HL-60 (cell line): ENCODE measurements at regions not wholly inside any gene's neighbourhood (a gene's known extent, or its start where the extent isn't known, plus 50 kb on each side); places are given as distances from the start of the nearest gene placed in this dataset.

Source experiments
- DNase-seq, 2 experiments: peaks; one replicate each; pipeline ENCODE4 v3.0.0-alpha.2; 2010 to 2020; ENCODE audit warnings: low read depth in 1 of 2, low spot score in 1 of 2
- H3K27ac ChIP-seq: fragments of 250-450 bp; sonication (Bioruptor Pico); replicated peaks from 2 replicates; pipeline ENCODE4 v1.5.1; 2020; ENCODE audit warnings: mild to moderate bottlenecking, moderate library complexity
- H3K27me3 ChIP-seq: fragments of 250-450 bp; sonication (Bioruptor Pico); 2 replicates; pipeline ENCODE4 v1.5.1; 2021; ENCODE audit warnings: mild to moderate bottlenecking, moderate library complexity; ENCODE audit not compliant: insufficient read depth, poor library complexity, severe bottlenecking
- H3K4me3 ChIP-seq: replicated peaks from 2 replicates; pipeline ENCODE4 v1.5.1; 2011; ENCODE audit warnings: mild to moderate bottlenecking, control low read depth, low read length; ENCODE audit not compliant: insufficient read depth
- CTCF ChIP-seq: IDR thresholded peaks from one replicate; pipeline ENCODE4 v1.5.1; 2011; ENCODE audit warnings: low read length, control low read depth, inconsistent platforms; ENCODE audit not compliant: insufficient read depth
- GABPA ChIP-seq: IDR thresholded peaks from 2 replicates; pipeline ENCODE4 v1.6.1; 2012; ENCODE audit warnings: low read depth
- POLR2AphosphoS5 ChIP-seq: IDR thresholded peaks from 2 replicates; pipeline ENCODE4 v1.6.1; 2012; ENCODE audit warnings: low read depth
- REST ChIP-seq: IDR thresholded peaks from 2 replicates; pipeline ENCODE4 v1.6.1; 2012; ENCODE audit warnings: low read depth; ENCODE audit not compliant: insufficient replicate concordance
- SPI1 ChIP-seq: IDR thresholded peaks from 2 replicates; pipeline ENCODE4 v1.6.1; 2012; ENCODE audit warnings: low read depth, mild to moderate bottlenecking, borderline replicate concordance

GRCh38 chr1:82260051-82260450 lies 459.3 kb downstream of the ADGRL2 start:
- Histone ChIP-seq H3K4me3 (no peak overlapping the region), H3K27ac (no peak overlapping the region), H3K27me3 (no peaks in the 10 kb centered on the region)
- TF ChIP-seq POLR2AphosphoS5 (no peak), CTCF (no peak), GABPA (no peak), SPI1 (no peak), REST (no peak)
- no peak for DNase-seq

- DNase-seq: no peak
- Histone ChIP-seq H3K27ac (no peak overlapping the region), H3K4me3 (no peak overlapping the region), H3K27me3 (no peaks in the 10 kb centered on the region)
- TF ChIP-seq SPI1 (no peak), REST (no peak), POLR2AphosphoS5 (no peak), CTCF (no peak), GABPA (no peak)
Observed at GRCh38 chr1:82258887-82259286, 458.2 kb downstream of the ADGRL2 start.

GRCh38 chr1:82246050-82246449 lies 445.3 kb downstream of the ADGRL2 start:
- no peak overlapping the region for H3K4me3 ChIP-seq
- H3K27ac ChIP-seq: no peak overlapping the region
- no peaks in the 10 kb centered on the region for H3K27me3 ChIP-seq
- DNase-seq: no peak
- TF ChIP-seq CTCF (no peak), SPI1 (no peak), POLR2AphosphoS5 (no peak), REST (no peak), GABPA (no peak)
